ENCODE measurements at regions not wholly inside any gene's neighbourhood (a gene's known extent, or its start where the extent isn't known, plus 50 kb on each side); places are given as distances from the start of the nearest gene placed in this dataset.

- Histone ChIP-seq H3K9me2 (no peaks in the 10 kb centered on the region), H3K27me3 (ENCODE audit: insufficient read depth) (no peaks in the 10 kb centered on the region), H3K4me3 (ENCODE audit: low read depth in 2 of 2, low read length in 1 of 2) (no peak overlapping the region), H3K9ac (no peak overlapping the region), H4K20me1 (ENCODE audit: insufficient read depth) (no peaks in the 10 kb centered on the region), H3K9me3 (no peaks in the 10 kb centered on the region), H3K4me1 (ENCODE audit: control insufficient read depth in 1 of 2, insufficient read depth in 2 of 2, low read depth in 1 of 2, low read length in 1 of 2) (peaks cover 0 to 7% of the 10 kb centered on the region in 2 experiments; a peak in 2 of 4 replicates), H3K79me2 (ENCODE audit: insufficient read depth) (no peaks in the 10 kb centered on the region), H2AFZ (ENCODE audit: low read depth) (no peak overlapping the region), H3K36me3 (replicated peaks in 1 of 2; ENCODE audit: control insufficient read depth in 1 of 2, insufficient read depth in 2 of 2, low read length in 1 of 2) (no peaks in the 10 kb centered on the region), H3K27ac (ENCODE audit: low read depth in 2 of 2, low read length in 1 of 2) (peak overlapping the region in 1 of 2 experiments; percentile 55; a peak in 2 of 4 replicates), H3K4me2 (no peak overlapping the region), H3F3A (replicated peaks; ENCODE audit: insufficient read depth) (peaks cover 4% of the 10 kb centered on the region)
- POLR2A ChIA-PET, result no interaction called here
- CTCF ChIA-PET, result no interaction called here
- 9% methylated on average over 3 of the region's 3 CpGs for WGBS (ENCODE audit: low lambda C conversion rate)
- DNase-seq, result no peak
- TF ChIP-seq ZBTB33 (IDR thresholded peaks at IDR 0.05; ENCODE audit: borderline replicate concordance, low read depth) (no peak), PBX3 (IDR thresholded peaks at IDR 0.05) (peak; percentile 81), NRF1 (IDR thresholded peaks at IDR 0.05; ENCODE audit: low read depth, low read length) (no peak), TEAD4 (IDR thresholded peaks at IDR 0.05; ENCODE audit: borderline replicate concordance, insufficient read depth) (no peak), RAD21 (IDR thresholded peaks at IDR 0.05; ENCODE audit: low read length) (no peak), CHD2 (IDR thresholded peaks at IDR 0.05; ENCODE audit: low read length, partially characterized antibody) (no peak), POLR2AphosphoS5 (IDR thresholded peaks at IDR 0.05; ENCODE audit: low read depth, low read length) (no peak), CTCF (IDR thresholded peaks at IDR 0.05) (no peak), JUND (IDR thresholded peaks at IDR 0.05) (0 out of 2 replicates have a peak, but pooled peaks have one; percentile 11), USF2 (IDR thresholded peaks at IDR 0.05; ENCODE audit: borderline replicate concordance, low read depth, low read length) (no peak), REST (IDR thresholded peaks at IDR 0.05; ENCODE audit: low read depth, low read length) (no peak), MXI1 (IDR thresholded peaks at IDR 0.05; ENCODE audit: low read depth, low read length) (no peak), FOSL2 (IDR thresholded peaks at IDR 0.05; ENCODE audit: borderline replicate concordance, low read depth) (no peak; the same call in 1 of the 2 replicates), FOXM1 (IDR thresholded peaks at IDR 0.05; ENCODE audit: low read depth) (no peak), RFX5 (IDR thresholded peaks at IDR 0.05; ENCODE audit: low read length) (no peak), EP300 (IDR thresholded peaks at IDR 0.05; ENCODE audit: borderline replicate concordance in 1 of 2, low read depth in 1 of 2, low read length in 1 of 2) (peak in 1 of 2 experiments; percentile 33; a peak in 1 of 4 replicates), GABPA (IDR thresholded peaks at IDR 0.05; ENCODE audit: low read depth) (no peak), FOXJ3 (CRISPR knock-in tag; IDR thresholded peaks at IDR 0.05) (no peak), SMC3 (IDR thresholded peaks at IDR 0.05; ENCODE audit: low read depth, low read length) (no peak), RXRA (IDR thresholded peaks at IDR 0.05; ENCODE audit: borderline replicate concordance, low read depth) (no peak), MAX (IDR thresholded peaks at IDR 0.05; ENCODE audit: low read depth) (no peak), YY1 (IDR thresholded peaks at IDR 0.05; ENCODE audit: low read depth) (no peak), TCF12 (IDR thresholded peaks at IDR 0.05) (peak; percentile 65), SIN3A (IDR thresholded peaks at IDR 0.05; ENCODE audit: borderline replicate concordance, low read depth, low read length) (no peak), GATA2 (CRISPR knock-in tag; IDR thresholded peaks at IDR 0.05) (no peak), RCOR1 (IDR thresholded peaks at IDR 0.05; ENCODE audit: low read length) (no peak), NFIC (IDR thresholded peaks at IDR 0.05; ENCODE audit: borderline replicate concordance) (peak; percentile 59)
These were observed 352.8 kb downstream of the DHRSX start for GRCh38 chrX:2147928-2148327.
